ENCODE measurements at regions not wholly inside any gene's neighbourhood (a gene's known extent, or its start where the extent isn't known, plus 50 kb on each side); places are given as distances from the start of the nearest gene placed in this dataset.

DNA sequence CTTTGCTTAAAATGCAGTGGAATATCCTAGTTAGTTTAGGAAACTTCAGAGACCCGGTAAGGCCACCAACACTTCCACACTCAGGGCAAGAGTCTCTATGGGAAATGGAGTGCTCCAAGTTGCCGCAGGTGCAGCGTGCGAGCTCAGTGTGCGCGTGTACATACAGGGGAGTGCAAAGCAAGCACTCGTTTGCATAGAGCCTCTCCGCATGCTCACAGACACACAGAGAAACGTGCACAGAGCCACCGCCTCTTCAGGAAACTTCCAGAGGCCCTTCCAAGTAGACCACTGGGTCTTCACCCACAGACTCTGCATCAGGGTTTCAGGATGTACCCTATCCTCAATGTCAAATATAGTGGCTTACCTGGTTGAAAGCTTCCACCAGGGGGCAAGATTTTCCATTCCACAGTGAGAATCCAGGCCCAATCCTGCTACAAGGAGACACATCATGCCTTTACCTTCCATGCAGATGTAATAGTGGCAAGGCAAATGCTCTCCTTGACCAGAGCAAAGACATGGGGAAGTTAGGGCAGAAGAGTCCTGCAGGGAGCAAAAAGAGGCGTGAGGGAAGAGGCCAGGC lies 513.0 kb upstream of the MYT1L start:
- TF ChIP-seq, protein P1, sequence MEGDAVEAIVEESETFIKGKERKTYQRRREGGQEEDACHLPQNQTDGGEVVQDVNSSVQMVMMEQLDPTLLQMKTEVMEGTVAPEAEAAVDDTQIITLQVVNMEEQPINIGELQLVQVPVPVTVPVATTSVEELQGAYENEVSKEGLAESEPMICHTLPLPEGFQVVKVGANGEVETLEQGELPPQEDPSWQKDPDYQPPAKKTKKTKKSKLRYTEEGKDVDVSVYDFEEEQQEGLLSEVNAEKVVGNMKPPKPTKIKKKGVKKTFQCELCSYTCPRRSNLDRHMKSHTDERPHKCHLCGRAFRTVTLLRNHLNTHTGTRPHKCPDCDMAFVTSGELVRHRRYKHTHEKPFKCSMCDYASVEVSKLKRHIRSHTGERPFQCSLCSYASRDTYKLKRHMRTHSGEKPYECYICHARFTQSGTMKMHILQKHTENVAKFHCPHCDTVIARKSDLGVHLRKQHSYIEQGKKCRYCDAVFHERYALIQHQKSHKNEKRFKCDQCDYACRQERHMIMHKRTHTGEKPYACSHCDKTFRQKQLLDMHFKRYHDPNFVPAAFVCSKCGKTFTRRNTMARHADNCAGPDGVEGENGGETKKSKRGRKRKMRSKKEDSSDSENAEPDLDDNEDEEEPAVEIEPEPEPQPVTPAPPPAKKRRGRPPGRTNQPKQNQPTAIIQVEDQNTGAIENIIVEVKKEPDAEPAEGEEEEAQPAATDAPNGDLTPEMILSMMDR (IDR thresholded peaks at IDR 0.05) = peak; percentile 52
- no peak for TF ChIP-seq EZH2phosphoT487 (IDR thresholded peaks at IDR 0.05)
- no peak for TF ChIP-seq EZH2 (IDR thresholded peaks at IDR 0.05)
